Ascending aorta (tissue), 2 donors: ENCODE measurements at regions not wholly inside any gene's neighbourhood (a gene's known extent, or its start where the extent isn't known, plus 50 kb on each side); places are given as distances from the start of the nearest gene placed in this dataset.

Source experiments
- DNase-seq, 2 donors: peaks; one replicate each; pipeline ENCODE4 v3.0.0-alpha.2; 2019; ENCODE audit warnings: low spot score in 2 of 2
- H3K27ac ChIP-seq, 2 donors: fragments of 200-600 bp; sonication (generic); one replicate each; pipeline ENCODE4 v1.5.1; 2016 to 2017; ENCODE audit warnings: mild to moderate bottlenecking in 1 of 2
- H3K27me3 ChIP-seq: fragments of 200-600 bp; sonication (generic); one replicate; pipeline ENCODE4 v1.5.1; 2017
- H3K36me3 ChIP-seq, 2 donors: fragments of 200-600 bp; sonication (generic); one replicate each; pipeline ENCODE4 v1.5.1; 2016
- H3K4me1 ChIP-seq, 2 donors: fragments of 200-600 bp; sonication (generic); one replicate each; pipeline ENCODE4 v1.5.1; 2016 to 2017; ENCODE audit warnings: mild to moderate bottlenecking in 1 of 2
- H3K4me3 ChIP-seq, 2 donors: fragments of 200-600 bp; sonication (generic); one replicate each; pipeline ENCODE4 v1.5.1; 2016 to 2017; ENCODE audit warnings: mild to moderate bottlenecking in 1 of 2
- H3K9me3 ChIP-seq, 2 donors: fragments of 200-600 bp; sonication (generic); one replicate each; pipeline ENCODE4 v1.5.1; 2016
- CTCF ChIP-seq, 3 experiments: fragments of 200-600 bp in 2 of 3; fragments of 450-650 bp in 1 of 3; sonication (generic) in 2 of 3; IDR thresholded peaks; one replicate each; pipeline ENCODE4 v1.5.1; 2016 to 2019; ENCODE audit warnings: antibody characterized with exemption in 3 of 3, mild to moderate bottlenecking in 1 of 3, moderate library complexity in 1 of 3
- intact Hi-C: fragments of 100-400 bp; cut with DNase I; formaldehyde crosslinking; loops from one replicate; pipeline ENCODE4 v1.15.1; 2023

GRCh38 chr13:29964181-29964845 is 113.9 kb upstream of the UBL3 start:
- Histone ChIP-seq H3K27me3 (no peaks in the 10 kb centered on the region), H3K4me3 (no peak overlapping the region), H3K9me3 (peaks cover 0 to 6% of the 10 kb centered on the region in 2 donors), H3K27ac (no peak overlapping the region), H3K36me3 (no peaks in the 10 kb centered on the region), H3K4me1 (no peaks in the 10 kb centered on the region)
- no peak for TF ChIP-seq CTCF (IDR thresholded peaks at IDR 0.05)
- intact Hi-C loops, result no loop called here
- no peak for DNase-seq

GRCh38 chr13:29963089-29963488 is 112.7 kb upstream of the UBL3 start:
- no peak overlapping the region for H3K27ac ChIP-seq

GRCh38 chr13:29961036-29961670 is 110.7 kb upstream of the UBL3 start:
- DNase-seq, result no peak
- no peak overlapping the region for H3K4me3 ChIP-seq
- H3K36me3 ChIP-seq, result no peaks in the 10 kb centered on the region
- intact Hi-C loops, result no loop called here
- no peaks in the 10 kb centered on the region for H3K4me1 ChIP-seq
- H3K27ac ChIP-seq, result no peak overlapping the region
- no peak for TF ChIP-seq CTCF (IDR thresholded peaks at IDR 0.05)
- H3K9me3 ChIP-seq, result no peaks in the 10 kb centered on the region
- no peaks in the 10 kb centered on the region for H3K27me3 ChIP-seq

More at GRCh38 chr13:29963089-29963488, 112.7 kb upstream of the UBL3 start:
- Histone ChIP-seq H3K4me3 (no peak overlapping the region), H3K27me3 (no peaks in the 10 kb centered on the region), H3K4me1 (no peaks in the 10 kb centered on the region), H3K36me3 (no peaks in the 10 kb centered on the region), H3K9me3 (peaks cover 0 to 6% of the 10 kb centered on the region in 2 donors)
- DNase-seq, result no peak
- intact Hi-C loops, result no loop called here
- no peak for TF ChIP-seq CTCF (IDR thresholded peaks at IDR 0.05)

- intact Hi-C loops, result no loop called here
- Histone ChIP-seq H3K27ac (no peak overlapping the region), H3K27me3 (no peaks in the 10 kb centered on the region), H3K4me3 (no peak overlapping the region), H3K36me3 (no peaks in the 10 kb centered on the region), H3K4me1 (no peaks in the 10 kb centered on the region), H3K9me3 (no peaks in the 10 kb centered on the region)
- TF ChIP-seq CTCF (IDR thresholded peaks at IDR 0.05), result no peak
- DNase-seq, result no peak
These were observed 109.2 kb upstream of the UBL3 start for GRCh38 chr13:29959603-29960002.

- intact Hi-C loops, result no loop called here
- Histone ChIP-seq H3K36me3 (no peaks in the 10 kb centered on the region), H3K27me3 (no peaks in the 10 kb centered on the region), H3K27ac (no peak overlapping the region), H3K4me3 (no peak overlapping the region), H3K4me1 (no peaks in the 10 kb centered on the region), H3K9me3 (no peaks in the 10 kb centered on the region)
- no peak for TF ChIP-seq CTCF (IDR thresholded peaks at IDR 0.05)
- no peak for DNase-seq
These were observed 108.7 kb upstream of the UBL3 start for GRCh38 chr13:29959086-29959485.
